Ishikawa (cell line): ENCODE measurements at regions not wholly inside any gene's neighbourhood (a gene's known extent, or its start where the extent isn't known, plus 50 kb on each side); places are given as distances from the start of the nearest gene placed in this dataset.

Experiments used
- CEBPB ChIP-seq: IDR thresholded peaks from 2 replicates; pipeline ENCODE4 v1.6.1; 2012
- CREB1 ChIP-seq: IDR thresholded peaks from 2 replicates; pipeline ENCODE4 v1.6.1; 2012; ENCODE audit warnings: low read depth
- EGR1 ChIP-seq: IDR thresholded peaks from 2 replicates; pipeline ENCODE4 v1.6.1; 2012
- EP300 ChIP-seq: IDR thresholded peaks from 2 replicates; pipeline ENCODE4 v1.6.1; 2012; ENCODE audit warnings: borderline replicate concordance
- FOXM1 ChIP-seq: IDR thresholded peaks from 2 replicates; pipeline ENCODE4 v1.6.1; 2012; ENCODE audit warnings: low read depth, borderline replicate concordance
- NFIC ChIP-seq: IDR thresholded peaks from 2 replicates; pipeline ENCODE4 v1.6.1; 2012
- RAD21 ChIP-seq: IDR thresholded peaks from 2 replicates; pipeline ENCODE4 v1.6.1; 2012; ENCODE audit warnings: low read depth
- TAF1 ChIP-seq: IDR thresholded peaks from 2 replicates; pipeline ENCODE4 v1.6.1; 2012; ENCODE audit warnings: low read depth, mild to moderate bottlenecking
- TCF12 ChIP-seq: IDR thresholded peaks from 2 replicates; pipeline ENCODE4 v1.6.1; 2012; ENCODE audit warnings: low read depth
- TEAD4 ChIP-seq: IDR thresholded peaks from 2 replicates; pipeline ENCODE4 v1.6.1; 2012
- YY1 ChIP-seq: IDR thresholded peaks from 2 replicates; pipeline ENCODE4 v1.6.1; 2012; ENCODE audit warnings: low read depth
- ZBTB7A ChIP-seq: IDR thresholded peaks from 2 replicates; pipeline ENCODE4 v1.6.1; 2012; ENCODE audit warnings: low read depth
- TF ChIP-seq, protein P1 (sequence below): IDR thresholded peaks from 2 replicates; pipeline ENCODE4 v1.6.1; 2012; ENCODE audit warnings: low read depth, mild to moderate bottlenecking
- TF ChIP-seq, protein P2 (sequence below): IDR thresholded peaks from 2 replicates; pipeline ENCODE4 v1.6.1; 2012
- TF ChIP-seq, protein P3 (sequence below): IDR thresholded peaks from 2 replicates; pipeline ENCODE4 v1.6.1; 2012

DNA sequence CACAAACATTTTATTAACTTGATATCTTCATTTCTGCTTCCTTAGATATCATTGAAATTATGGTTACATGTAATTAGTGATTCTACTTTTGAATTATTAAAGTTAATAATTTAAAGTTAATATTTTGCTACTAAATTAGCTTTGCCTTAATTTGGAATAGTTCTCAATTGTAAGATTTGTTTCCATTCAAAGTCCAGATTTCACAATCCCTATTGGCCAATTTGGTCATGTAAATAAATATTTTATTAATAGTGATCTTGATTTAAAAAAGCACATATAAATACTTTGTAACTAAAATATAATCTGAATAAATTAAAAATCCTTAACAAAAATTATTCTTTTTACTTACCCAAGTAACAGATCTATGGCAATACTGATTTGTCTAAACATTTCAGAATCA lies 1558.6 kb downstream of the NCAM2 start:
- TF ChIP-seq, protein P1, sequence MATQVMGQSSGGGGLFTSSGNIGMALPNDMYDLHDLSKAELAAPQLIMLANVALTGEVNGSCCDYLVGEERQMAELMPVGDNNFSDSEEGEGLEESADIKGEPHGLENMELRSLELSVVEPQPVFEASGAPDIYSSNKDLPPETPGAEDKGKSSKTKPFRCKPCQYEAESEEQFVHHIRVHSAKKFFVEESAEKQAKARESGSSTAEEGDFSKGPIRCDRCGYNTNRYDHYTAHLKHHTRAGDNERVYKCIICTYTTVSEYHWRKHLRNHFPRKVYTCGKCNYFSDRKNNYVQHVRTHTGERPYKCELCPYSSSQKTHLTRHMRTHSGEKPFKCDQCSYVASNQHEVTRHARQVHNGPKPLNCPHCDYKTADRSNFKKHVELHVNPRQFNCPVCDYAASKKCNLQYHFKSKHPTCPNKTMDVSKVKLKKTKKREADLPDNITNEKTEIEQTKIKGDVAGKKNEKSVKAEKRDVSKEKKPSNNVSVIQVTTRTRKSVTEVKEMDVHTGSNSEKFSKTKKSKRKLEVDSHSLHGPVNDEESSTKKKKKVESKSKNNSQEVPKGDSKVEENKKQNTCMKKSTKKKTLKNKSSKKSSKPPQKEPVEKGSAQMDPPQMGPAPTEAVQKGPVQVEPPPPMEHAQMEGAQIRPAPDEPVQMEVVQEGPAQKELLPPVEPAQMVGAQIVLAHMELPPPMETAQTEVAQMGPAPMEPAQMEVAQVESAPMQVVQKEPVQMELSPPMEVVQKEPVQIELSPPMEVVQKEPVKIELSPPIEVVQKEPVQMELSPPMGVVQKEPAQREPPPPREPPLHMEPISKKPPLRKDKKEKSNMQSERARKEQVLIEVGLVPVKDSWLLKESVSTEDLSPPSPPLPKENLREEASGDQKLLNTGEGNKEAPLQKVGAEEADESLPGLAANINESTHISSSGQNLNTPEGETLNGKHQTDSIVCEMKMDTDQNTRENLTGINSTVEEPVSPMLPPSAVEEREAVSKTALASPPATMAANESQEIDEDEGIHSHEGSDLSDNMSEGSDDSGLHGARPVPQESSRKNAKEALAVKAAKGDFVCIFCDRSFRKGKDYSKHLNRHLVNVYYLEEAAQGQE = no peak
- TF ChIP-seq CEBPB (no peak), YY1 (no peak), EGR1 (no peak), ZBTB7A (no peak), TEAD4 (no peak), RAD21 (no peak), CREB1 (no peak), EP300 (no peak)
- TF ChIP-seq, protein P2, sequence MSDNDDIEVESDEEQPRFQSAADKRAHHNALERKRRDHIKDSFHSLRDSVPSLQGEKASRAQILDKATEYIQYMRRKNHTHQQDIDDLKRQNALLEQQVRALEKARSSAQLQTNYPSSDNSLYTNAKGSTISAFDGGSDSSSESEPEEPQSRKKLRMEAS = no peak
- TF ChIP-seq, protein P3, sequence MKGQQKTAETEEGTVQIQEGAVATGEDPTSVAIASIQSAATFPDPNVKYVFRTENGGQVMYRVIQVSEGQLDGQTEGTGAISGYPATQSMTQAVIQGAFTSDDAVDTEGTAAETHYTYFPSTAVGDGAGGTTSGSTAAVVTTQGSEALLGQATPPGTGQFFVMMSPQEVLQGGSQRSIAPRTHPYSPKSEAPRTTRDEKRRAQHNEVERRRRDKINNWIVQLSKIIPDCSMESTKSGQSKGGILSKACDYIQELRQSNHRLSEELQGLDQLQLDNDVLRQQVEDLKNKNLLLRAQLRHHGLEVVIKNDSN = no peak

DNA sequence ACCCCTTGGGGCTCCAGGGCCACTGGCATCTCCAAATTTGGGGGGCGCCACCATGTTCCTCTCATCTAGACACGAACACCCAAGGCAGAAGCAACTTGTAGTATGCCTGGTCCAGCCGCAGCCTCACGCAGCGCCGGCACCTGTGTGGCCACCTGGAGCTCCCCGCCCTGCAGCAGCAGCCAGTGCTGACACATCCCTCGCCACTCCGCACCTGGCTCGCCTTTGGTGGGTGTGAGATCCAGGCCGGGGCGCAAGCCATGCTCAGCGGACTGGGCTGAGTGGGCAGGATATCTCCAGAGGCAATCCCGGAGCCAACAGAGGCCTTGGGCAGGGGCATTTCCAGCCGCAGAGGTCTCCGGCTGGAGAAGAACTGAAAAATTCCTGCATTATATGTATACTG lies 1563.7 kb downstream of the NCAM2 start:
- TF ChIP-seq TCF12 (no peak), TAF1 (no peak), CREB1 (no peak), EGR1 (no peak), NFIC (no peak), FOXM1 (no peak), YY1 (no peak), ZBTB7A (no peak), RAD21 (no peak), CEBPB (no peak), EP300 (no peak)
- TF ChIP-seq, protein P1 = no peak
- TF ChIP-seq, protein P3 = no peak
- TF ChIP-seq, protein P2 = no peak

DNA sequence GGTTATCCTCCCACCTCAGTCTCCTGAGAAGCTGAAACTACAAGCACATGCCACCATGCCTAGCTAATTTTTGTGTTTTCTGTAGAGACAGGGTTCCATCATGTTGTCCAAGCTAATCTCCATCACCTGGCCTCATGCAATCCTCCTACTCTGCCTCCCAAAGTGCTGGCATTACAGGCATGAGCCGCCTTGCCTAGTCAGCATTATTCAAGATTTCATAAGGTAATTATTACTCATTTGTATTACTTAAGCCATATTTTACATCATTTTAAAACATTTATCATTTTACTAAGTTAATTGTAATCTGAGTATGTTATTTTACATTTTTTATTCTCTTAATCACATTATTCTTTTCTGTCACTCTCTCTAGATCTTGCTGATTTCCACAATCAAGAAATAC lies 1575.6 kb downstream of the NCAM2 start:
- TF ChIP-seq ZBTB7A (no peak), CREB1 (no peak), EGR1 (no peak), TEAD4 (no peak), YY1 (no peak), CEBPB (no peak), TAF1 (no peak), EP300 (no peak), TCF12 (no peak), FOXM1 (no peak), NFIC (no peak)
- TF ChIP-seq, protein P1 = no peak
- TF ChIP-seq, protein P3 = no peak
- TF ChIP-seq, protein P2 = no peak

DNA sequence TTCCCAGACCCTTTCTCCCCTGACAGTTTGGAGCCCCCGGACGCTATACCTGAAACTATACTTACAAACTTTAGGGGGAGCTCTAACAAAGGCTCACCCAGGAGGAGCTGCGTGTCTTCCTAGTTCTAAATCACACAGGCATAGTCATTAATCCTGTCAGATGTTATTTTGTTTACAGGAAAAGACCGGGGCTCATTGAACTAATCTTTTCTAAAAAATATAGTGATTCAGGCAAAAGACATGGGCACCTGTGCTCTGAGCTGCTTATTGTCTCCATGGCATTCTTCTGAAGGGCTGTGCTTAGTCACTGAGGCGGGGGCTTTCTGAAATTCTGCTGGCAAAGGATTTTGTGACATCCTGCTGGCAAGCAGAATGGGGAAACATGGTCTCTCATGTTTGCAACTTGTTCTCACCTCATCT lies 1577.0 kb downstream of the NCAM2 start:
- TF ChIP-seq CREB1 = no peak
- TF ChIP-seq RAD21 = peak; percentile 47

DNA sequence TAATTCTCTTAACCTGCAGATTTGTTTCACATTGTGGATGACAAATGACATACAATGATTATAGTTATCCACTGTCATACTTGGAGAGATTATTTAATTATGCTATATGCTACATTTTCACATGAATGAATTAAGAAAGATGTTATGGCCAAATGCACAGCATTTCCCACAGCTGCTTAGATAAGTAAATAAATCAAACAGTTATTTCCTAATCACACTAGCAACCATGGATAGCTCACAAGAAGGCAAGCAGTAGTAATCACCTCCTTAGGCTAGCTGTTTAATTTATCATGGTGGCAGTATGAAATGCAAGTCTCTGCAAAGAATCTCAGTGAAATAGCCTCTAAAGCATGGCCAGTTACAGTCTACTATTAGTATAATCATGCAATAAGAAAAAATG lies 1581.5 kb downstream of the NCAM2 start:
- no peak for TF ChIP-seq EGR1
- TF ChIP-seq FOXM1 = no peak
- TF ChIP-seq, protein P1 = no peak
